HL-60 (cell line): ENCODE measurements at regions not wholly inside any gene's neighbourhood (a gene's known extent, or its start where the extent isn't known, plus 50 kb on each side); places are given as distances from the start of the nearest gene placed in this dataset.

Source experiments
- DNase-seq, 2 experiments: peaks; one replicate each; pipeline ENCODE4 v3.0.0-alpha.2; 2010 to 2020; ENCODE audit warnings: low read depth in 1 of 2, low spot score in 1 of 2
- H3K27ac ChIP-seq: fragments of 250-450 bp; sonication (Bioruptor Pico); replicated peaks from 2 replicates; pipeline ENCODE4 v1.5.1; 2020; ENCODE audit warnings: mild to moderate bottlenecking, moderate library complexity
- H3K27me3 ChIP-seq: fragments of 250-450 bp; sonication (Bioruptor Pico); 2 replicates; pipeline ENCODE4 v1.5.1; 2021; ENCODE audit warnings: mild to moderate bottlenecking, moderate library complexity; ENCODE audit not compliant: insufficient read depth, poor library complexity, severe bottlenecking
- H3K4me3 ChIP-seq: replicated peaks from 2 replicates; pipeline ENCODE4 v1.5.1; 2011; ENCODE audit warnings: mild to moderate bottlenecking, control low read depth, low read length; ENCODE audit not compliant: insufficient read depth
- GABPA ChIP-seq: IDR thresholded peaks from 2 replicates; pipeline ENCODE4 v1.6.1; 2012; ENCODE audit warnings: low read depth
- POLR2AphosphoS5 ChIP-seq: IDR thresholded peaks from 2 replicates; pipeline ENCODE4 v1.6.1; 2012; ENCODE audit warnings: low read depth
- SPI1 ChIP-seq: IDR thresholded peaks from 2 replicates; pipeline ENCODE4 v1.6.1; 2012; ENCODE audit warnings: low read depth, mild to moderate bottlenecking, borderline replicate concordance
- TF ChIP-seq, protein P1 (sequence below): IDR thresholded peaks from 2 replicates; pipeline ENCODE4 v1.6.1; 2012; ENCODE audit warnings: low read depth; ENCODE audit not compliant: insufficient replicate concordance
- TF ChIP-seq, protein P2 (sequence below): IDR thresholded peaks from one replicate; pipeline ENCODE4 v1.5.1; 2011; ENCODE audit warnings: low read length, control low read depth, inconsistent platforms; ENCODE audit not compliant: insufficient read depth

DNA sequence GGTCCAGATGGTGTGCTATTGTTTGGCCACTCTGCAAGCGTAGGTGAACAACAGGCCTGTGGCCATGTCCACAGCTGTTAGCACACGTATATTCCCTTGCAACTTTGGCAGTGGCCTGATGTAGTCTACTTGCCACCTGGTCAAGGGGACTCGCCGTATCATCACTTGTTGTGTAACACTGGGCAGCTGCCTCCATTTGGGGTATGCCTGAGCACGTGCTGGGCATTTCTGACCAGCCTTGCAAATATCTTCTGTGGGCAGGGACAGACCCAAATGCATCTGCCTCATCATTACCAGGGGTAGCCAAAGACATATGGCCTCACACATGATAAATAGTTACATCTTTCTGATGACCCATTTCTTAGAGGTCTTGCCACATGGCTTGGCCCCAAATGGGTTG, 434.2 kb downstream of the DYNC2H1 start:
- no peak for DNase-seq
- TF ChIP-seq, protein P1, sequence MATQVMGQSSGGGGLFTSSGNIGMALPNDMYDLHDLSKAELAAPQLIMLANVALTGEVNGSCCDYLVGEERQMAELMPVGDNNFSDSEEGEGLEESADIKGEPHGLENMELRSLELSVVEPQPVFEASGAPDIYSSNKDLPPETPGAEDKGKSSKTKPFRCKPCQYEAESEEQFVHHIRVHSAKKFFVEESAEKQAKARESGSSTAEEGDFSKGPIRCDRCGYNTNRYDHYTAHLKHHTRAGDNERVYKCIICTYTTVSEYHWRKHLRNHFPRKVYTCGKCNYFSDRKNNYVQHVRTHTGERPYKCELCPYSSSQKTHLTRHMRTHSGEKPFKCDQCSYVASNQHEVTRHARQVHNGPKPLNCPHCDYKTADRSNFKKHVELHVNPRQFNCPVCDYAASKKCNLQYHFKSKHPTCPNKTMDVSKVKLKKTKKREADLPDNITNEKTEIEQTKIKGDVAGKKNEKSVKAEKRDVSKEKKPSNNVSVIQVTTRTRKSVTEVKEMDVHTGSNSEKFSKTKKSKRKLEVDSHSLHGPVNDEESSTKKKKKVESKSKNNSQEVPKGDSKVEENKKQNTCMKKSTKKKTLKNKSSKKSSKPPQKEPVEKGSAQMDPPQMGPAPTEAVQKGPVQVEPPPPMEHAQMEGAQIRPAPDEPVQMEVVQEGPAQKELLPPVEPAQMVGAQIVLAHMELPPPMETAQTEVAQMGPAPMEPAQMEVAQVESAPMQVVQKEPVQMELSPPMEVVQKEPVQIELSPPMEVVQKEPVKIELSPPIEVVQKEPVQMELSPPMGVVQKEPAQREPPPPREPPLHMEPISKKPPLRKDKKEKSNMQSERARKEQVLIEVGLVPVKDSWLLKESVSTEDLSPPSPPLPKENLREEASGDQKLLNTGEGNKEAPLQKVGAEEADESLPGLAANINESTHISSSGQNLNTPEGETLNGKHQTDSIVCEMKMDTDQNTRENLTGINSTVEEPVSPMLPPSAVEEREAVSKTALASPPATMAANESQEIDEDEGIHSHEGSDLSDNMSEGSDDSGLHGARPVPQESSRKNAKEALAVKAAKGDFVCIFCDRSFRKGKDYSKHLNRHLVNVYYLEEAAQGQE, result no peak
- TF ChIP-seq, protein P2, sequence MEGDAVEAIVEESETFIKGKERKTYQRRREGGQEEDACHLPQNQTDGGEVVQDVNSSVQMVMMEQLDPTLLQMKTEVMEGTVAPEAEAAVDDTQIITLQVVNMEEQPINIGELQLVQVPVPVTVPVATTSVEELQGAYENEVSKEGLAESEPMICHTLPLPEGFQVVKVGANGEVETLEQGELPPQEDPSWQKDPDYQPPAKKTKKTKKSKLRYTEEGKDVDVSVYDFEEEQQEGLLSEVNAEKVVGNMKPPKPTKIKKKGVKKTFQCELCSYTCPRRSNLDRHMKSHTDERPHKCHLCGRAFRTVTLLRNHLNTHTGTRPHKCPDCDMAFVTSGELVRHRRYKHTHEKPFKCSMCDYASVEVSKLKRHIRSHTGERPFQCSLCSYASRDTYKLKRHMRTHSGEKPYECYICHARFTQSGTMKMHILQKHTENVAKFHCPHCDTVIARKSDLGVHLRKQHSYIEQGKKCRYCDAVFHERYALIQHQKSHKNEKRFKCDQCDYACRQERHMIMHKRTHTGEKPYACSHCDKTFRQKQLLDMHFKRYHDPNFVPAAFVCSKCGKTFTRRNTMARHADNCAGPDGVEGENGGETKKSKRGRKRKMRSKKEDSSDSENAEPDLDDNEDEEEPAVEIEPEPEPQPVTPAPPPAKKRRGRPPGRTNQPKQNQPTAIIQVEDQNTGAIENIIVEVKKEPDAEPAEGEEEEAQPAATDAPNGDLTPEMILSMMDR, result no peak
- TF ChIP-seq SPI1 (no peak), POLR2AphosphoS5 (no peak), GABPA (no peak)
- H3K27ac ChIP-seq, result no peak overlapping the region
- no peaks in the 10 kb centered on the region for H3K27me3 ChIP-seq
- H3K4me3 ChIP-seq, result no peak overlapping the region

DNA sequence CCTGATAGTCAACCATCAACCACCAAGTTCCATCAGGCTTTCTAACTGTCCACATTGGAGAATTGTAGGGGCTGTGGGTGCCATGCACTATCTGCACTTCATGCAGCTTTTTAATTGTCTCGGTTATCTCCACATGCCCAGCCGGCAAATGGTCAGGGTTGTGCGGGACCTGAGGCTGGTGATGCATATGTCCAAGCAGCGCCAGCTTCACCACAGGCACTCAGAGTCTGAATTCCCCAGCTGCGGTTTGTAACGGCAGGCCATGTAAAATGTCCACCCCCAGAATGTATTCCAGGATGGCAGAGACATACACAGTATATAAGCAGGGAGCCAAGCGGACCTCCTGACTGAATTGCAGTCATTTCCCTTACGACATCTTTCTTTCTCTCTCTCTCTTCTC, 435.6 kb downstream of the DYNC2H1 start:
- no peak for DNase-seq
- Histone ChIP-seq H3K27me3 (no peaks in the 10 kb centered on the region), H3K27ac (no peak overlapping the region), H3K4me3 (no peak overlapping the region)
- TF ChIP-seq, protein P2, result no peak
- no peak for TF ChIP-seq POLR2AphosphoS5
- no peak for TF ChIP-seq GABPA
- no peak for TF ChIP-seq SPI1
- TF ChIP-seq, protein P1, result no peak

DNA sequence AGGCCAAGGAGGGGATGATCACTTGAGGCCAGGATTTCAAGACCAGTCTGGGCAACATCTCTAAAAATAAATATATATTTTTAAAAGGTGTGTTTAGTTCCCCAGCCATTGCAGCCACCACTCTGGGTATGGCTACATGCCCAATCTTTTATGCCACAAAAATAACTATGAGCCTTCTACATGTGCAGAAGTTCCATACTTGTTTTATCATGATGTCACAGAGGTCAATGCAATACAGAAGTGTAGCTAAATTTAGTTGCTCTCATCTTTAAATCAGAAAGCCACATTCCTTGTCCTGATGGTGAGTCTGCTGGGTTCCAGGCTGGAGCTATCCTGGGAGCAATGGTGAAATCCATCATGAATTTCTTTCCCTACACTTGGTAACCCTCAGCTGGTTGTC, 436.3 kb downstream of the DYNC2H1 start:
- DNase-seq, result no peak
- no peak overlapping the region for H3K4me3 ChIP-seq
- TF ChIP-seq SPI1, result no peak
- TF ChIP-seq, protein P1, result no peak
- no peak for TF ChIP-seq GABPA
- no peak for TF ChIP-seq POLR2AphosphoS5
- TF ChIP-seq, protein P2, result no peak
- H3K27me3 ChIP-seq, result no peaks in the 10 kb centered on the region
- no peak overlapping the region for H3K27ac ChIP-seq
